IMR-90 (cell line): ENCODE measurements at regions not wholly inside any gene's neighbourhood (a gene's known extent, or its start where the extent isn't known, plus 50 kb on each side); places are given as distances from the start of the nearest gene placed in this dataset.

Experiments used
- ATAC-seq: fragments of 200-7000 bp; cut with Tn5 transposase; 2 replicates; pipeline ENCODE4 v1.9.1; 2020; ENCODE audit warnings: low read depth, mild to moderate bottlenecking, moderate library complexity
- BruUV-seq: library from RNA; stranded (reverse); fragments of 400-500 nt; replicated peaks from 2 replicates; lab custom pipeline; 2021; lab: Mats Ljungman, UMichigan
- CTCF ChIA-PET: fragments of 300-600 bp; formaldehyde crosslinking; extraction: SDS; loops from one replicate; lab custom pipeline; 2021; ENCODE audit warnings: antibody characterized with exemption; lab: Yijun Ruan, JAX
- POLR2A ChIA-PET: fragments of 300-600 bp; sonication (Branson Sonifier 250); formaldehyde crosslinking; loops from one replicate; lab custom pipeline; 2022; ENCODE audit warnings: antibody characterized with exemption; ENCODE audit not compliant: unreplicated experiment; lab: Charles Lee
- DNase-seq: peaks from one replicate; pipeline ENCODE4 v3.0.0; 2013
- H2AFZ ChIP-seq: replicated peaks from 2 replicates; pipeline ENCODE3; 2013; ENCODE audit warnings: low read length, mild to moderate bottlenecking; ENCODE audit not compliant: poor library complexity
- H2AK5ac ChIP-seq: 2 replicates; pipeline ENCODE4 v1.6.1; 2013; ENCODE audit warnings: low read depth, low read length, inconsistent platforms
- H2AK9ac ChIP-seq: replicated peaks from 2 replicates; pipeline ENCODE3; 2013; ENCODE audit warnings: mild to moderate bottlenecking, low read depth, low read length, moderate library complexity; ENCODE audit not compliant: poor library complexity
- H2BK120ac ChIP-seq: 2 replicates; pipeline ENCODE4 v1.6.1; 2013; ENCODE audit warnings: low read depth, low read length, inconsistent platforms
- H2BK15ac ChIP-seq: 3 replicates; pipeline ENCODE4 v1.6.1; 2013; ENCODE audit warnings: low read depth, low read length, inconsistent platforms
- H2BK20ac ChIP-seq: 2 replicates; pipeline ENCODE4 v1.6.1; 2013; ENCODE audit warnings: low read depth, mild to moderate bottlenecking, inconsistent platforms, low read length, moderate library complexity
- H2BK5ac ChIP-seq: 2 replicates; pipeline ENCODE4 v1.6.1; 2013; ENCODE audit warnings: mild to moderate bottlenecking, low read depth, low read length, inconsistent platforms; ENCODE audit not compliant: poor library complexity, severe bottlenecking
- H3K14ac ChIP-seq: replicated peaks from 2 replicates; pipeline ENCODE4 v1.6.1; 2013; ENCODE audit warnings: low read depth, low read length, inconsistent platforms
- H3K18ac ChIP-seq: 2 replicates; pipeline ENCODE4 v1.6.1; 2013; ENCODE audit warnings: low read depth, low read length, control low read depth
- H3K23ac ChIP-seq: 2 replicates; pipeline ENCODE4 v1.6.1; 2013; ENCODE audit warnings: low read depth, low read length, inconsistent platforms
- H3K27ac ChIP-seq: 2 replicates; pipeline ENCODE4 v1.5.1; 2013; ENCODE audit warnings: mild to moderate bottlenecking, control low read depth, low read length; ENCODE audit not compliant: insufficient read depth
- H3K27me3 ChIP-seq: 2 replicates; pipeline ENCODE4 v1.6.1; 2013; ENCODE audit warnings: low read length; ENCODE audit not compliant: control insufficient read depth, insufficient read depth
- H3K36me3 ChIP-seq: 2 replicates; pipeline ENCODE4 v1.6.1; 2013; ENCODE audit warnings: low read length, mixed read lengths; ENCODE audit not compliant: control insufficient read depth, insufficient read depth
- H3K4ac ChIP-seq: 2 replicates; pipeline ENCODE4 v1.6.1; 2013; ENCODE audit warnings: low read depth, low read length, inconsistent platforms
- H3K4me1 ChIP-seq: 2 replicates; pipeline ENCODE4 v1.6.1; 2013; ENCODE audit warnings: low read length, mixed read lengths; ENCODE audit not compliant: control insufficient read depth, insufficient read depth
- H3K4me2 ChIP-seq: 2 replicates; pipeline ENCODE4 v1.6.1; 2013; ENCODE audit warnings: low read depth, mild to moderate bottlenecking, control low read depth, low read length, moderate library complexity
- H3K4me3 ChIP-seq: 2 replicates; pipeline ENCODE4 v1.5.1; 2013; ENCODE audit warnings: low read depth, mild to moderate bottlenecking, control low read depth, low read length, moderate library complexity; ENCODE audit not compliant: insufficient read depth
- H3K56ac ChIP-seq: 2 replicates; pipeline ENCODE4 v1.6.1; 2013; ENCODE audit warnings: low read length, inconsistent platforms; ENCODE audit not compliant: insufficient read depth; ENCODE audit errors: extremely low read depth
- H3K79me1 ChIP-seq, 2 experiments: 2 replicates each; pipeline ENCODE4 v1.6.1; 2013; ENCODE audit warnings: low read length in 2 of 2, inconsistent platforms in 1 of 2, low read depth in 1 of 2
- H3K9ac ChIP-seq: 2 replicates; pipeline ENCODE4 v1.6.1; 2013; ENCODE audit warnings: low read depth, low read length, control low read depth
- H3K9me1 ChIP-seq: 2 replicates; pipeline ENCODE4 v1.6.1; 2013; ENCODE audit warnings: low read length, inconsistent platforms; ENCODE audit not compliant: insufficient read depth
- H3K9me3 ChIP-seq: 2 replicates; pipeline ENCODE4 v1.6.1; 2013; ENCODE audit warnings: low read length; ENCODE audit not compliant: control insufficient read depth, insufficient read depth
- H4K20me1 ChIP-seq: 2 replicates; pipeline ENCODE4 v1.6.1; 2013; ENCODE audit warnings: low read length, inconsistent platforms; ENCODE audit not compliant: insufficient read depth
- H4K5ac ChIP-seq: 2 replicates; pipeline ENCODE4 v1.6.1; 2013; ENCODE audit warnings: mild to moderate bottlenecking, low read depth, low read length, control low read depth
- H4K8ac ChIP-seq, 2 experiments: 2 replicates each; pipeline ENCODE4 v1.6.1; 2013; ENCODE audit warnings: low read depth in 2 of 2, low read length in 2 of 2, control low read depth in 1 of 2, inconsistent platforms in 1 of 2
- H4K91ac ChIP-seq: 2 replicates; pipeline ENCODE4 v1.6.1; 2013; ENCODE audit warnings: low read depth, low read length, inconsistent platforms; ENCODE audit not compliant: insufficient read depth
- CEBPB ChIP-seq: IDR thresholded peaks from 2 replicates; pipeline ENCODE4 v1.6.1; 2012; ENCODE audit warnings: low read depth, low read length, improper control_type of control experiment
- MAFK ChIP-seq: IDR thresholded peaks from 2 replicates; pipeline ENCODE4 v1.6.1; 2012; ENCODE audit warnings: low read depth, low read length, improper control_type of control experiment
- MAZ ChIP-seq: IDR thresholded peaks from 2 replicates; pipeline ENCODE4 v1.6.1; 2012; ENCODE audit warnings: low read depth, mild to moderate bottlenecking, low read length, improper control_type of control experiment, moderate library complexity, borderline replicate concordance
- WGBS, 2 experiments: methylation state at CpG; one replicate each; pipeline versions ENCODE4 v1.1.5 to v1.1.7; 2013; ENCODE audit warnings: missing lambda C conversion rate in 2 of 2; ENCODE audit not compliant: insufficient read length in 1 of 2; ENCODE audit errors: extremely low coverage in 2 of 2; 5-methylcytosine and 5-hydroxymethylcytosine counted together
- dilution Hi-C: fragments of 300-500 bp; cut with HindIII; formaldehyde crosslinking; loops from one replicate; pipeline ENCODE4 v1.14.3; 2018; ENCODE audit warnings: low sequenced_read_pairs; ENCODE audit not compliant: unreplicated experiment
- in situ Hi-C: fragments of 300-500 bp; cut with MboI; formaldehyde crosslinking; loops from 3 replicates; pipeline ENCODE4 v1.14.3; 2019; ENCODE audit warnings: low sequenced_read_pairs, inconsistent platforms, mixed read lengths
- intact Hi-C: fragments of 100-400 bp; cut with micrococcal nuclease; formaldehyde crosslinking; loops from 2 replicates; pipeline ENCODE4 v1.10.0; 2022

DNA sequence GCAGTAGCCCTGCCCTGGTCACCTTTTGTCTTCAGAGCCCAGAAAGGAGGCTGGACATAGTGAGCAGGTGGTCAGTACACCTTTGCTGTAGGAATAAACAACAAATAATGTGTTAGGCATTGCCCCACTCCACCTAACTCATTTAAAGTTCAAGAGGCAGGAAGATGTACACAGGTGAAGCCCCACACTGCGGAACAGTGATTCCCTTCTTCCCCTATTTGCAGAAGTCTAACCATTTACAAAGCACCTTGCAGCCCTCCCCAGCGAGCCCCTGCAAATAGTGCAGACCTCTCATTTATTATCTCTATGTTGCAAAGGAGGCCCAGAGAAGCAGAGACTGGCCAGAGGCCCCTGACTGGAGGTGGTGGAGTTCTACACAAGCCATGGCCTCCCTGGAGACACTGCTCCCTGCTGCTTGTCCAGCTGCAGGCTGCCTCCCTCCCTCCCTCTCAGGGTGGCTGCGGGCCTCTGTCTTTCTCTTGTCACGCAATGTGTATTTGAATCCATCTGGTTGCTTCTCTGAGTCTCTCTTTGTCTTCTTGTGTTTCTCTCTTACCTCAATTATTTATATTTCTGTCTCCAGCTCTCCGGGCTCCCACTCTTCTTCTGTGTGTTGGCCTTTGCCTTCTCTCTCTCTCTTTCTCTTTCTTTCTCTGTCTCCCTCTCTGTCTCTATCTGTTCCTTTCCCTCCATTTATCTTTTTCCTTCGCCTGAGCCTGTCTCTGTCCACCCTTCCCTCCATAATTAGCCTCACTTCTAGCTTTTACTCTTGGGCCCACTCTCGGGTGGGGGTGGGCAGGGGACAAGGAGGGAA lies 59.1 kb upstream of the PRDM11 start:
- peak overlapping the region; percentile 91 for H2BK20ac ChIP-seq
- DNase-seq, result peak; percentile 60
- H4K5ac ChIP-seq, result peak overlapping the region; percentile 88
- H3K56ac ChIP-seq, result peak overlapping the region; percentile 47
- 22% methylated on average over 1 of the region's 7 CpGs; no CpG with 5 or more reads in 1 of the 2 experiments for WGBS, 2 experiments
- H3K4me3 ChIP-seq, result no peak overlapping the region
- no peaks in the 10 kb centered on the region for H3K9me3 ChIP-seq
- H3K9me1 ChIP-seq, result peaks cover 10% of the 10 kb centered on the region
- POLR2A ChIA-PET, result no interaction called here
- peak overlapping the region; percentile 87 for H2AK5ac ChIP-seq
- peak overlapping the region; percentile 85; the same call in 2 of the 3 replicates for H2BK15ac ChIP-seq
- H2BK5ac ChIP-seq, result peak overlapping the region; percentile 72
- H3K4ac ChIP-seq, result peak overlapping the region; percentile 87
- peak overlapping the region; percentile 97 for H3K27ac ChIP-seq
- H4K91ac ChIP-seq, result peak overlapping the region; percentile 85
- peaks cover 32% of the 10 kb centered on the region for H3K4me1 ChIP-seq
- H2AK9ac ChIP-seq, result peak overlapping the region; percentile 82
- peak overlapping the region; percentile 90 for H3K18ac ChIP-seq
- peak overlapping the region; percentile 58; the same call in 1 of the 2 replicates for H3K14ac ChIP-seq
- H4K8ac ChIP-seq, result peak overlapping the region; percentile 50 to 53; a peak in 2 of 4 replicates
- H3K36me3 ChIP-seq, result no peaks in the 10 kb centered on the region
- H3K27me3 ChIP-seq, result peaks cover 8% of the 10 kb centered on the region
- H3K4me2 ChIP-seq, result peak overlapping the region; percentile 23; the same call in 1 of the 2 replicates
- peak overlapping the region; percentile 50 for H3K9ac ChIP-seq
- intact Hi-C loops (loop anchor here (5.0 kb wide), 1 partner anchor 130 kb away; no protein-coding TSS in a partner anchor), dilution Hi-C loops (no loop called here), in situ Hi-C loops (no loop called here)
- no peaks in the 10 kb centered on the region for H4K20me1 ChIP-seq
- TF ChIP-seq CEBPB (no peak), MAFK (no peak), MAZ (peak; percentile 28; the same call in 1 of the 2 replicates)
- no peaks in the 10 kb centered on the region for H3K79me1 ChIP-seq
- H3K23ac ChIP-seq, result 0 out of 2 replicates have a peak overlapping the region, but pooled peaks have one; percentile 11
- no TSS peak for BruUV-seq
- H2BK120ac ChIP-seq, result peak overlapping the region; percentile 79
- CTCF ChIA-PET, result interaction anchor here (1.5 kb wide), 1 partner anchor 16 kb away, joined by 6 read pairs; no protein-coding TSS in a partner anchor
- peak; percentile 13; the same call in 1 of the 2 replicates for ATAC-seq
- H2AFZ ChIP-seq, result no peak overlapping the region
